ENCODE measurements at regions not wholly inside any gene's neighbourhood (a gene's known extent, or its start where the extent isn't known, plus 50 kb on each side); places are given as distances from the start of the nearest gene placed in this dataset.
"Not testable (repeated sequence)": the region's sequence is repeated elsewhere in the genome, so short reads cannot be mapped to it uniquely, and the experiment has no call there.

GRCh38 chrX:39430551-39430950 is 629.3 kb downstream of the MID1IP1 start:
- TF ChIP-seq CTCF (IDR thresholded peaks at IDR 0.05; ENCODE audit: unreplicated experiment) = no peak
- Mint-ChIP-seq H3K4me3 (ENCODE audit: low read depth, unreplicated experiment) (no peak overlapping the region), H3K36me3 (ENCODE audit: insufficient read depth, unreplicated experiment) (no peaks in the 10 kb centered on the region), H3K9me3 (ENCODE audit: low read depth, unreplicated experiment) (no peaks in the 10 kb centered on the region), H3K4me1 (ENCODE audit: low read depth, unreplicated experiment) (no peaks in the 10 kb centered on the region), H3K27me3 (ENCODE audit: unreplicated experiment) (peaks cover 45% of the 10 kb centered on the region), H3K27ac (ENCODE audit: unreplicated experiment) (no peak overlapping the region)
- no TSS peak for BruUV-seq (replicated peaks)
- DNase-seq = no peak
- intact Hi-C loops (cut with micrococcal nuclease; ENCODE audit: unreplicated experiment) = no loop called here
- CTCF ChIA-PET = no interaction called here

DNA sequence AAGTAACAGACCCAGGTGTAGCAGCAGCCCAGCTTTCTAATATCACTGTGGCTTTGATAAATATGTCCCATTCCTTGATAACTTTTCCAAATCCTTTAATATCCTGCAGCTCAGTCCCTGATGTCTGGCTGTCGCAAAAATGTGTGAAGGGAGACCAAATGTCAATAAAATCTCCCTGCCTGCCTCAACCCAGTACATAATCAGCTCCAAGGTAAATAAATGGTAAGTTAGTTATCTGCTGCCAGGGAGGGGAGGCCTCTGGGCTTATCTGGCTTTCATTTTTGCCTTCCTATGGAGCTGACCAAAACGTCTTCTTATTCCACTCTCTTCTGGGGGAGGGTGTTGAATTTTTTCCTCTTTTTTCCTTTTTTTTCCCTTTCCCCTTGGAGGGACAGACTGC is 630.6 kb downstream of the MID1IP1 start:
- no peak for TF ChIP-seq CTCF (IDR thresholded peaks at IDR 0.05; ENCODE audit: unreplicated experiment)
- Mint-ChIP-seq H3K27ac (ENCODE audit: unreplicated experiment) (no peak overlapping the region), H3K4me3 (ENCODE audit: low read depth, unreplicated experiment) (no peak overlapping the region), H3K36me3 (ENCODE audit: insufficient read depth, unreplicated experiment) (no peaks in the 10 kb centered on the region), H3K9me3 (ENCODE audit: low read depth, unreplicated experiment) (no peaks in the 10 kb centered on the region), H3K27me3 (ENCODE audit: unreplicated experiment) (peaks cover 54% of the 10 kb centered on the region), H3K4me1 (ENCODE audit: low read depth, unreplicated experiment) (no peaks in the 10 kb centered on the region)
- BruUV-seq (replicated peaks) = no TSS peak
- CTCF ChIA-PET = interaction anchor here (0.6 kb wide), 1 partner anchor 397 kb away, joined by 3 read pairs; no protein-coding TSS in a partner anchor
- DNase-seq = no peak
- intact Hi-C loops (cut with micrococcal nuclease; ENCODE audit: unreplicated experiment) = no loop called here

- H3K4me3 Mint-ChIP-seq (ENCODE audit: low read depth, unreplicated experiment); H3K4me1 Mint-ChIP-seq (ENCODE audit: low read depth, unreplicated experiment); BruUV-seq (replicated peaks); CTCF ChIA-PET; H3K36me3 Mint-ChIP-seq (ENCODE audit: insufficient read depth, unreplicated experiment); H3K27ac Mint-ChIP-seq (ENCODE audit: unreplicated experiment); intact Hi-C loops (cut with micrococcal nuclease; ENCODE audit: unreplicated experiment); DNase-seq; H3K9me3 Mint-ChIP-seq (ENCODE audit: low read depth, unreplicated experiment): not testable (repeated sequence)
- H3K27me3 Mint-ChIP-seq (ENCODE audit: unreplicated experiment) = peaks cover 46% of the 10 kb centered on the region
These were observed 633.4 kb downstream of the MID1IP1 start for GRCh38 chrX:39434671-39435070.

DNA sequence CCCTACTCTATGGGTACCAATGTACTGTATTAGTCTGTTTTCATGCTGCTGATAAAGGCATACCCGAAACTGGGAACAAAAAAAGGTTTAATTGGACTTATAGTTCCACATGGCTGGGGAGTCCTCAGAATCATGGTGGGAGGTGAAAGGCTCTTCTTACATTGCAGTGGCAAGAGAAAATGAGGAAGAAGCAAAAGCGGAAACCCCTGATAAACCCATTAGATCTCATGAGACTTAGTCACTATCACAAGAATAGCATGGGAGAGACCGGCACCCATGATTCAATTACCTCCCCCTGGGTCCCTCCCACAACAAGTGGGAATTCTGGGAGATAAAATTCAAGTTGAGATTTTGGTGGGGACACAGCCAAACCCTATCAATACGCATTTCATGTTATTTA is 635.3 kb downstream of the MID1IP1 start:
- H3K9me3 Mint-ChIP-seq (ENCODE audit: low read depth, unreplicated experiment); BruUV-seq (replicated peaks); DNase-seq; intact Hi-C loops (cut with micrococcal nuclease; ENCODE audit: unreplicated experiment); CTCF ChIA-PET; H3K4me3 Mint-ChIP-seq (ENCODE audit: low read depth, unreplicated experiment); H3K36me3 Mint-ChIP-seq (ENCODE audit: insufficient read depth, unreplicated experiment); H3K4me1 Mint-ChIP-seq (ENCODE audit: low read depth, unreplicated experiment); H3K27ac Mint-ChIP-seq (ENCODE audit: unreplicated experiment): not testable (repeated sequence)
- H3K27me3 Mint-ChIP-seq (ENCODE audit: unreplicated experiment) = peaks cover 55% of the 10 kb centered on the region

GRCh38 chrX:39437670-39438441 is 636.6 kb downstream of the MID1IP1 start:
- no peak for DNase-seq
- no peaks in the 10 kb centered on the region for H3K36me3 Mint-ChIP-seq (ENCODE audit: insufficient read depth, unreplicated experiment)
- intact Hi-C loops (cut with micrococcal nuclease; ENCODE audit: unreplicated experiment) = no loop called here
- CTCF ChIA-PET = interaction anchor here (0.6 kb wide), 1 partner anchor 61 kb away, joined by 3 read pairs; no protein-coding TSS in a partner anchor
- no peak for TF ChIP-seq CTCF (IDR thresholded peaks at IDR 0.05; ENCODE audit: unreplicated experiment)
- no peaks in the 10 kb centered on the region for H3K9me3 Mint-ChIP-seq (ENCODE audit: low read depth, unreplicated experiment)
- no peak overlapping the region for H3K27ac Mint-ChIP-seq (ENCODE audit: unreplicated experiment)
- H3K27me3 Mint-ChIP-seq (ENCODE audit: unreplicated experiment) = peaks cover 42% of the 10 kb centered on the region
- no peaks in the 10 kb centered on the region for H3K4me1 Mint-ChIP-seq (ENCODE audit: low read depth, unreplicated experiment)
- BruUV-seq (replicated peaks) = no TSS peak
- H3K4me3 Mint-ChIP-seq (ENCODE audit: low read depth, unreplicated experiment) = no peak overlapping the region

Measured in Calu3 (cell line).